Heart left ventricle (tissue), 16 donors: ENCODE measurements at regions not wholly inside any gene's neighbourhood (a gene's known extent, or its start where the extent isn't known, plus 50 kb on each side); places are given as distances from the start of the nearest gene placed in this dataset.

Experiments
- ATAC-seq, 4 donors: fragments of 200-7000 bp; cut with Tn5 transposase; one replicate each; pipeline ENCODE4 v1.9.1; 2020 to 2022; ENCODE audit warnings: moderate library complexity in 4 of 4, mild to moderate bottlenecking in 3 of 4, moderate number of reproducible peaks in 1 of 4
- DNase-seq, 5 donors: peaks; one replicate each; pipeline ENCODE4 v3.0.0-alpha.2; 2020
- H3K27ac ChIP-seq, 12 donors: fragments of 200-600 bp; sonication (generic) in 4 of 12; one replicate each; pipeline versions ENCODE4 v1.5.0 to v1.8.0; 2016 to 2022; ENCODE audit warnings: mild to moderate bottlenecking in 2 of 12
- H3K27me3 ChIP-seq, 9 donors: fragments of 200-600 bp; sonication (generic) in 2 of 9; one replicate each; pipeline versions ENCODE4 v1.5.1 to v1.8.0; 2016 to 2022; ENCODE audit warnings: mild to moderate bottlenecking in 3 of 9
- H3K36me3 ChIP-seq, 9 donors: fragments of 200-600 bp; sonication (generic) in 2 of 9; one replicate each; pipeline versions ENCODE4 v1.5.0 to v1.8.0; 2018 to 2022; ENCODE audit warnings: mild to moderate bottlenecking in 2 of 9
- H3K4me1 ChIP-seq, 12 donors: fragments of 200-600 bp; sonication (generic) in 4 of 12; one replicate each; pipeline versions ENCODE4 v1.5.0 to v1.8.0; 2016 to 2022; ENCODE audit warnings: mild to moderate bottlenecking in 3 of 12
- H3K4me3 ChIP-seq, 12 donors: fragments of 200-600 bp; sonication (generic) in 4 of 12; one replicate each; pipeline versions ENCODE4 v1.5.0 to v1.8.0; 2017 to 2022; ENCODE audit warnings: mild to moderate bottlenecking in 9 of 12, moderate library complexity in 4 of 12
- H3K9me3 ChIP-seq, 12 donors: fragments of 200-600 bp; sonication (generic) in 4 of 12; one replicate each; pipeline versions ENCODE4 v1.5.0 to v1.8.0; 2016 to 2022; ENCODE audit warnings: mild to moderate bottlenecking in 1 of 12
- POLR2A ChIP-seq, 2 donors: fragments of 450-650 bp; IDR thresholded peaks; one replicate each; pipeline ENCODE4 v1.6.1; 2017; ENCODE audit warnings: antibody characterized with exemption in 2 of 2, mild to moderate bottlenecking in 2 of 2, moderate library complexity in 2 of 2
- WGBS, 4 donors: extraction: QIAGEN DNeasy Blood & Tissue Kit in 2 of 4; methylation state at CpG; one replicate each; pipeline versions ENCODE4 v1.1.5 to v1.1.7; 2013 to 2018; 5-methylcytosine and 5-hydroxymethylcytosine counted together
- intact Hi-C, 10 donors: fragments of 100-400 bp; cut with DNase I; formaldehyde crosslinking; loops; one replicate each; pipeline versions ENCODE4 v1.11.1 to v1.14.2; 2022
- TF ChIP-seq, protein P1 (sequence below), 12 donors: fragments of 200-600 bp; sonication (generic) in 4 of 12; IDR thresholded peaks; one replicate each; pipeline versions ENCODE4 v1.5.0 to v1.8.0; 2018 to 2022; ENCODE audit warnings: antibody characterized with exemption in 12 of 12, mild to moderate bottlenecking in 5 of 12
- donor health status: ischemic (EF 13 %, LVEDD 7.1; RV severe dilation, severe dysfunction).
- donor health status: healthy with polysubstance abuse.
- donor health status: DM: no; HTN: yes; CAD: no.
- donor health status: DM: no; HTN: no; CAD: no.
- donor health status: ischemic (EF 25% LVEDD 6.9; RV normal size, moderate dysfunction).
- donor health status: ischemic (EF 25% LVEDD 5.7; RV mildly dilated, moderate dysfunction).
- donor health status: healthy.
- donor health status: DM: yes; HTN: yes; CAD: no.
- donor health status: ischemic (EF 35%, LVEDD 5.7; RV mildly dilated, moderate dysfunction).
- donor health status: nonischemic (EF 11% LVEDD 7.7; RV severe dilation, severe dysfunction).
- donor health status: DM: yes; HTN: yes; CAD: no.
- donor health status: PGD.
- donor health status: ischemic (EF 29% LVEDD 5.4; RV normal size, mild dysfunction).
- donor health status: nonischemic (EF 23%, LVEDD 6.1; RV moderate dilation, normal function).

DNA sequence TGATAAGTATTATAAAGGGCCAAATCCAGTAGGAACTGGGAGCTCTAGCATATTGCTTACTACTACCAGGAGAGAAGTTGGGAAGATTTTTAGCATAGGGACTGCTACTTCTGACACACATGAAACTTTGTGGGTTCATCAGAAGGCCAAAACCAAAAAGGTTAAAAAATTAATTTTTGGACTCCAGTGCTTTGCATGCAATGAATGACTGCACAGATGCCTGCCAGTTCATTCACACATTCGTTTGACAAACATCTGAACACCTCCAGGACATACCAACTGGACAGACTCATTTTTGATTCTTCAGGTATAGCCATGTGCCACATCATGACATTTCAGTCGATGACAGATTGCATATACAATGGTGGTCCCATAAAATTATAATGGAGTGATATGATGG is 79.8 kb downstream of the MID1IP1 start:
- H3K36me3 ChIP-seq = no peaks in the 10 kb centered on the region
- H3K9me3 ChIP-seq = no peaks in the 10 kb centered on the region
- DNase-seq = no peak
- ATAC-seq = no peak
- H3K27ac ChIP-seq = peak overlapping the region in 1 of 12 donors; percentile 34
- WGBS, 4 donors = 54 to 96% (median 79%) methylated on average over 2 of the region's 2 CpGs
- intact Hi-C loops = no loop called here
- peaks cover 0 to 8% (median 0%) of the 10 kb centered on the region in 9 donors for H3K27me3 ChIP-seq
- H3K4me1 ChIP-seq = peaks cover 0 to 10% (median 0%) of the 10 kb centered on the region in 12 donors
- no peak overlapping the region for H3K4me3 ChIP-seq
- no peak for TF ChIP-seq POLR2A (IDR thresholded peaks at IDR 0.05)
- TF ChIP-seq, protein P1, sequence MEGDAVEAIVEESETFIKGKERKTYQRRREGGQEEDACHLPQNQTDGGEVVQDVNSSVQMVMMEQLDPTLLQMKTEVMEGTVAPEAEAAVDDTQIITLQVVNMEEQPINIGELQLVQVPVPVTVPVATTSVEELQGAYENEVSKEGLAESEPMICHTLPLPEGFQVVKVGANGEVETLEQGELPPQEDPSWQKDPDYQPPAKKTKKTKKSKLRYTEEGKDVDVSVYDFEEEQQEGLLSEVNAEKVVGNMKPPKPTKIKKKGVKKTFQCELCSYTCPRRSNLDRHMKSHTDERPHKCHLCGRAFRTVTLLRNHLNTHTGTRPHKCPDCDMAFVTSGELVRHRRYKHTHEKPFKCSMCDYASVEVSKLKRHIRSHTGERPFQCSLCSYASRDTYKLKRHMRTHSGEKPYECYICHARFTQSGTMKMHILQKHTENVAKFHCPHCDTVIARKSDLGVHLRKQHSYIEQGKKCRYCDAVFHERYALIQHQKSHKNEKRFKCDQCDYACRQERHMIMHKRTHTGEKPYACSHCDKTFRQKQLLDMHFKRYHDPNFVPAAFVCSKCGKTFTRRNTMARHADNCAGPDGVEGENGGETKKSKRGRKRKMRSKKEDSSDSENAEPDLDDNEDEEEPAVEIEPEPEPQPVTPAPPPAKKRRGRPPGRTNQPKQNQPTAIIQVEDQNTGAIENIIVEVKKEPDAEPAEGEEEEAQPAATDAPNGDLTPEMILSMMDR (IDR thresholded peaks at IDR 0.05) = no peak

DNA sequence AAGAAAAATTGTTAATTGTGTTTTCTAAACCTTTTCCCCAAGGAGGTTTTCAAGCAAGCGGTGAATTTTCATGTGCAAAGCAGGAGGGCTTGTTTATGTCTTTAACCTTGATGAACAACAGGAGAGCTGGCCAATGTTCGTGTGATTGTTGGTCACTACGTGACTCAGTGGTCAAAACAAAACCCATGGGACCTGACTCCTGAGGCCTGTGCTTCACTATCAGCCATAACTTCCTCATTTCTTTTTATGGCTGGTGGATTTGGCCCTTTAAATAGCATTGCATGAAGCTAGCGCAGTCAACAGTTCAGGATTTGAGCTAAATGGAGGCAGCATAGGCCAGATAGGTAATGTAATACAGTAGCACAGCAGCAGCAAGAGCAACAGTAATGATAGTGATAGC is 80.5 kb downstream of the MID1IP1 start:
- Histone ChIP-seq H3K4me1 (peaks cover 0 to 10% (median 0%) of the 10 kb centered on the region in 12 donors), H3K36me3 (no peaks in the 10 kb centered on the region), H3K4me3 (no peak overlapping the region), H3K27me3 (peaks cover 0 to 8% (median 0%) of the 10 kb centered on the region in 9 donors), H3K27ac (no peak overlapping the region), H3K9me3 (no peaks in the 10 kb centered on the region)
- 73 to 80% (median 75%) methylated on average over 4 of the region's 4 CpGs for WGBS, 4 donors
- TF ChIP-seq, protein P1 (IDR thresholded peaks at IDR 0.05) = no peak
- TF ChIP-seq POLR2A (IDR thresholded peaks at IDR 0.05) = no peak
- DNase-seq (no peak), ATAC-seq (no peak)
- intact Hi-C loops = no loop called here

DNA sequence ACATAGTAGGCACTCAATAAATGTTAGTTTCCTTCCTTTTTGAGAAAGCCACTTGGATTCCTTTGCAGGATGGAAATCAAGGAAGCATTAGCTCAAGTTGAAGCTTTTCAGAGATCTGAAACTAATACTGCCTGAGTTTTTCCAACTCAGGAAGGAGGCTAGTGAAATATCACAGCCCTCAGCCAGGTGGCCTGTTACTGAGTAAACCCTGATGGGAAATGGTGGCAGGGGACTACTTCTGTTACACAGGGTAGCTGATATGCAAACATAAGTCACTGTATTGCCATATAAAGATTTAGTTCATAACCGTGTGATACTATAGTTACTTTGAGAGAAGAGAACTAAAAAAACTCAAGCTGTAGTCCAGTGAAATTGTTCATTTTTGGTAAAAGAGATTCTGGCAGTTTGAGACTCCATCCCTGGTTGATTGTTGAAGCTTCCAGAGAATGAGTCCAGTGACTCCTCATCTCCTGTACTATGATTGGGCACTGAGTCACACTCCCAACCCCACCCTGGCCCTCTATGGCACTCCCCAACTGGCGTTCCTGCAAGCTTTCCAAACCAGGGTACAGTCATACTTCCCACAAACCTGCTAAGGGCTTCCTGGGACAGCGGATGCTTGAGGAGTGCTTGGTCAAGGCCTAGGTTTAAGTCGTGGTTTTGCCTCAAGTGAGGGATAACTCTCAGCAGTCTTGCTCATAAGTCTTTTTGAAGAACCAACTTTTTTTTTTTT is 81.8 kb downstream of the MID1IP1 start:
- DNase-seq = no peak
- intact Hi-C loops = no loop called here
- no peak for TF ChIP-seq POLR2A (IDR thresholded peaks at IDR 0.05)
- TF ChIP-seq, protein P1 (IDR thresholded peaks at IDR 0.05) = no peak

DNA sequence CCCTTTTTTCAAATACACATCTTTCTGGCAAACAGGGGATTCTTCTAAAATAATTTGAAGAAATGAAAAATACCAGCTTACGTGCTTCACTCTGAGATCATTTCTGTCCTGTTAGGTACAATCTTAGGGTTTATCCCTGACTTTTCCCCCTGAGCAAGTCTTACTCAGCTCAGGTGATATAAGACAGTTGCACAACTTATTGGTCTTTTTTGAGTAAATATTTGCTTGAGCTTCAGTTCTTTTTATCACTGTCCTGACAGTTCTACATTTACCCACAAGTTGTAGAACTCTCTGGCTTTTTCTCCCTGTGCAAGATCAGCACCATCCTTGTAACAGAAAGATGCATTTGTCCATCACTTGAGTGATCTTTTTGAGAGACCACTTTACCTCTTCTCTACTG is 84.9 kb downstream of the MID1IP1 start:
- Histone ChIP-seq H3K9me3 (no peaks in the 10 kb centered on the region), H3K36me3 (no peaks in the 10 kb centered on the region), H3K4me1 (peaks cover 0 to 1% (median 0%) of the 10 kb centered on the region in 12 donors), H3K4me3 (no peak overlapping the region), H3K27me3 (no peaks in the 10 kb centered on the region), H3K27ac (no peak overlapping the region)
- WGBS, 4 donors = 86 to 98% (median 91%) methylated on average over 1 of the region's 1 CpG
- ATAC-seq (no peak), DNase-seq (no peak)
- intact Hi-C loops = no loop called here
- no peak for TF ChIP-seq POLR2A (IDR thresholded peaks at IDR 0.05)
- TF ChIP-seq, protein P1 (IDR thresholded peaks at IDR 0.05) = no peak

More for the DNA sequence above, 81.8 kb downstream of the MID1IP1 start:
- Histone ChIP-seq H3K27ac (no peak overlapping the region), H3K9me3 (no peaks in the 10 kb centered on the region), H3K4me3 (no peak overlapping the region), H3K4me1 (peaks cover 0 to 10% (median 0%) of the 10 kb centered on the region in 12 donors), H3K27me3 (peaks cover 0 to 8% (median 0%) of the 10 kb centered on the region in 9 donors), H3K36me3 (no peaks in the 10 kb centered on the region)
- WGBS, 4 donors = 69 to 90% (median 80%) methylated on average over 4 of the region's 4 CpGs
- ATAC-seq = no peak
